ENCODE measurements at regions not wholly inside any gene's neighbourhood (a gene's known extent, or its start where the extent isn't known, plus 50 kb on each side); places are given as distances from the start of the nearest gene placed in this dataset.

DNA sequence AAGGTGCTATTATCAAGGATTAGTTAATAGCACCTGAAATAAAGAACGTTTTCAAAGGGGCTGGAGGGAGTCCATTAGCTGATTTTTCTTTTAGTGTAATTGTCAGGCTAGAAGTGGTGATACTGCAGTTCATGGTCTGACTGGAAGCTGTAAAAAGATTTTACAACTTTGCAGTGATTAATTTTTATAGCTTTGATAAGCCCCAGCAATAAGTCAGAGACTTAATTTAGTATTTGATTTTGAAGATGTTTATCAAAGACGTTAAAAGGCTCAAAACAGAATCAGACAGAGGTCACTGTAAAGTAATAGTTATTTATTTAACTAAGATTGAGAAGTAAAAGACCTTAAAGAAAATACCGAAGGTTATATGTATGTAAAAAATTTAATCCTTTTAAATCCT lies 165.5 kb upstream of the FMN2 start:
- H3K9ac ChIP-seq (ENCODE audit: insufficient read depth in 1 of 2, low read length in 2 of 2) = no peak overlapping the region
- peaks cover 0 to 10% (median 0%) of the 10 kb centered on the region in 4 donors for H3K9me3 ChIP-seq (ENCODE audit: control insufficient read depth in 4 of 4, insufficient read depth in 3 of 4, low read length in 3 of 4)
- H3K36me3 ChIP-seq (ENCODE audit: control insufficient read depth in 4 of 4, insufficient read depth in 4 of 4, low read length in 4 of 4) = no peaks in the 10 kb centered on the region
- H3K4me1 ChIP-seq (ENCODE audit: control insufficient read depth in 5 of 5, insufficient read depth in 5 of 5, low read length in 5 of 5) = no peaks in the 10 kb centered on the region
- WGBS, 2 donors = 63 to 82% methylated on average over 3 of the region's 3 CpGs
- no peak overlapping the region for H3K4me3 ChIP-seq
- ATAC-seq (ENCODE audit: insufficient read depth, low FRiP score) (no peak), DNase-seq (no peak)
- H3K27ac ChIP-seq (ENCODE audit: low read depth in 1 of 2, low read length in 1 of 2) = no peak overlapping the region
- TF ChIP-seq, protein P1, sequence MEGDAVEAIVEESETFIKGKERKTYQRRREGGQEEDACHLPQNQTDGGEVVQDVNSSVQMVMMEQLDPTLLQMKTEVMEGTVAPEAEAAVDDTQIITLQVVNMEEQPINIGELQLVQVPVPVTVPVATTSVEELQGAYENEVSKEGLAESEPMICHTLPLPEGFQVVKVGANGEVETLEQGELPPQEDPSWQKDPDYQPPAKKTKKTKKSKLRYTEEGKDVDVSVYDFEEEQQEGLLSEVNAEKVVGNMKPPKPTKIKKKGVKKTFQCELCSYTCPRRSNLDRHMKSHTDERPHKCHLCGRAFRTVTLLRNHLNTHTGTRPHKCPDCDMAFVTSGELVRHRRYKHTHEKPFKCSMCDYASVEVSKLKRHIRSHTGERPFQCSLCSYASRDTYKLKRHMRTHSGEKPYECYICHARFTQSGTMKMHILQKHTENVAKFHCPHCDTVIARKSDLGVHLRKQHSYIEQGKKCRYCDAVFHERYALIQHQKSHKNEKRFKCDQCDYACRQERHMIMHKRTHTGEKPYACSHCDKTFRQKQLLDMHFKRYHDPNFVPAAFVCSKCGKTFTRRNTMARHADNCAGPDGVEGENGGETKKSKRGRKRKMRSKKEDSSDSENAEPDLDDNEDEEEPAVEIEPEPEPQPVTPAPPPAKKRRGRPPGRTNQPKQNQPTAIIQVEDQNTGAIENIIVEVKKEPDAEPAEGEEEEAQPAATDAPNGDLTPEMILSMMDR (IDR thresholded peaks at IDR 0.05; ENCODE audit: control extremely low read depth, extremely low read depth) = no peak
- H3K27me3 ChIP-seq (ENCODE audit: control insufficient read depth in 3 of 3, insufficient read depth in 3 of 3, low read length in 2 of 3) = no peaks in the 10 kb centered on the region

DNA sequence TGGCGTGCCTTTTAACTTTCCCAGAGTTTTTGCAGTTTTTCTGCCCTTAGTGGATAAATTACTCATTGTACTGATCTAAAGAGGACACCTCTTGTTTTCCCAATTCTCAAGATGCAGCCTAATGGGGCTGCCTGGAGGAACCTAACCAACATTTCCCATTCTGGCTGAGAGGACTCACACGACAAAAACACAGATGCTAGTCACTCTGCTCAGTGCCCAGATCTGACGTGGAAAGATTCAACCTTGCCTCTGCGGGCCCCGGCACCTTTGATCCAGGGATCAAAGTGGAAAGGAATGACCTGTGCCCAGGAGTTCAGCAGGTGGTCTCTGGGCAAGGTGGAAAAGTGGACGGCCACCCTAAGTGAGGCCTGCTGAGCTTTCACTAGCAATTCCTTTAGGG lies 162.4 kb upstream of the FMN2 start:
- TF ChIP-seq, protein P1 (IDR thresholded peaks at IDR 0.05; ENCODE audit: control extremely low read depth, extremely low read depth) = no peak
- no peaks in the 10 kb centered on the region for H3K27me3 ChIP-seq (ENCODE audit: control insufficient read depth in 3 of 3, insufficient read depth in 3 of 3, low read length in 2 of 3)
- no peak overlapping the region for H3K4me3 ChIP-seq
- no peaks in the 10 kb centered on the region for H3K4me1 ChIP-seq (ENCODE audit: control insufficient read depth in 5 of 5, insufficient read depth in 5 of 5, low read length in 5 of 5)
- no peak overlapping the region for H3K27ac ChIP-seq (ENCODE audit: low read depth in 1 of 2, low read length in 1 of 2)
- 94 to 97% methylated on average over 6 of the region's 6 CpGs for WGBS, 2 donors
- no peaks in the 10 kb centered on the region for H3K36me3 ChIP-seq (ENCODE audit: control insufficient read depth in 4 of 4, insufficient read depth in 4 of 4, low read length in 4 of 4)
- DNase-seq (no peak), ATAC-seq (ENCODE audit: insufficient read depth, low FRiP score) (no peak)
- peaks cover 0 to 6% (median 0%) of the 10 kb centered on the region in 4 donors for H3K9me3 ChIP-seq (ENCODE audit: control insufficient read depth in 4 of 4, insufficient read depth in 3 of 4, low read length in 3 of 4)
- no peak overlapping the region for H3K9ac ChIP-seq (ENCODE audit: insufficient read depth in 1 of 2, low read length in 2 of 2)

DNA sequence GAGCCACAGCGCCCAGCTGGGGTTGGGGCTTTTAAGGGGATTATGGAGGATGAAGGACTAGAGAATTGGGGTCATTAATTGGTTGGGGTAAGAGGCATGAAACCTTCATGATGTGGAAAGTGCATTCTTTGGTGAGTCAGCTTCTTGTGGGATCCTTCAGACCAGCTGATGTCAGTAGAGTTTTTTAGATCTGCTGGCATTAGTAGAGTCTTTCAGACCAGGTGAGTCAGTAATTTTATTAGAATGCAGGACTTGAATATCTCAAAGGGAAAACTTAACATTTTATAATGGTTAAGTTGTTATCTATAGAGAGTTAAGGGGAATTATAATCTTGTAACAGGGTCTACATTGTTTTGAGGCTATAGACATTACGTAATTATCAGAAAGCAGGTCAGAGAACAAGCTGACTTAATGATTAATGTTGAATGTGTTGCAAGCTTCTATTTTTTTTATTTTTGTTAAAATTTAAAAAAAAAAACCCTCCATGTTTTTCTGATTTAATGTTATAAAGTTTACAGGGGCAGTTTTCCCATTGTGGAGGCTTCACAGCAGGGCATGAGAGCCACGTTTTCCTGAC lies 160.9 kb upstream of the FMN2 start:
- H3K27ac ChIP-seq (ENCODE audit: low read depth in 1 of 2, low read length in 1 of 2) = no peak overlapping the region
- H3K9me3 ChIP-seq (ENCODE audit: control insufficient read depth in 4 of 4, insufficient read depth in 3 of 4, low read length in 3 of 4) = no peaks in the 10 kb centered on the region
- H3K4me3 ChIP-seq = no peak overlapping the region
- no peaks in the 10 kb centered on the region for H3K27me3 ChIP-seq (ENCODE audit: control insufficient read depth in 3 of 3, insufficient read depth in 3 of 3, low read length in 2 of 3)
- DNase-seq (no peak), ATAC-seq (ENCODE audit: insufficient read depth, low FRiP score) (no peak)
- TF ChIP-seq, protein P1 (IDR thresholded peaks at IDR 0.05; ENCODE audit: control extremely low read depth, extremely low read depth) = no peak
- no peaks in the 10 kb centered on the region for H3K4me1 ChIP-seq (ENCODE audit: control insufficient read depth in 5 of 5, insufficient read depth in 5 of 5, low read length in 5 of 5)
- WGBS, 2 donors = 83 to 84% methylated on average over 3 of the region's 3 CpGs
- H3K36me3 ChIP-seq (ENCODE audit: control insufficient read depth in 4 of 4, insufficient read depth in 4 of 4, low read length in 4 of 4) = no peaks in the 10 kb centered on the region
- H3K9ac ChIP-seq (ENCODE audit: insufficient read depth in 1 of 2, low read length in 2 of 2) = no peak overlapping the region

DNA sequence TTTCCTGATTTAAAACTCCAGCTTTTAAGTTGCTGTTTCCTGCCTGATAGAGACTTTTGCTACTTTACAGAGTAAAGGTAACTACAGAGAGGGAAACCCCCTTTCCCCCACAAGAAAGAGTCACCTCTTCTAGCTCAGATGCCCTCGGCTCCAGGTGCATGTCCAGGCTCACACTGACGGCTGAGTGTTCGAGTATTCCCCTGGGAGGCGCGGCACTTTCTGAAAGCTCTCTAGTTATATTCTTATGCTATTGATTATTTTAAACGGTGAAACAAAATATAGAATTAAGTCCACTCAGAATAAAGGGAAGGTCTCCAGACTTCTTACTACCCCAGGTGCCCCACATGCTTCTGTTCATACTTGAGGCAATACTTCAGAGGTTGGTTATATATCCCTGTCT lies 160.3 kb upstream of the FMN2 start:
- H3K27ac ChIP-seq (ENCODE audit: low read depth in 1 of 2, low read length in 1 of 2) = no peak overlapping the region
- H3K4me1 ChIP-seq (ENCODE audit: control insufficient read depth in 5 of 5, insufficient read depth in 5 of 5, low read length in 5 of 5) = no peaks in the 10 kb centered on the region
- no peaks in the 10 kb centered on the region for H3K27me3 ChIP-seq (ENCODE audit: control insufficient read depth in 3 of 3, insufficient read depth in 3 of 3, low read length in 2 of 3)
- WGBS, 2 donors = 92 to 93% methylated on average over 6 of the region's 6 CpGs
- H3K9me3 ChIP-seq (ENCODE audit: control insufficient read depth in 4 of 4, insufficient read depth in 3 of 4, low read length in 3 of 4) = no peaks in the 10 kb centered on the region
- H3K4me3 ChIP-seq = no peak overlapping the region
- no peak for DNase-seq
- TF ChIP-seq, protein P1 (IDR thresholded peaks at IDR 0.05; ENCODE audit: control extremely low read depth, extremely low read depth) = no peak
- ATAC-seq (ENCODE audit: insufficient read depth, low FRiP score) = no peak
- no peak overlapping the region for H3K9ac ChIP-seq (ENCODE audit: insufficient read depth in 1 of 2, low read length in 2 of 2)
- H3K36me3 ChIP-seq (ENCODE audit: control insufficient read depth in 4 of 4, insufficient read depth in 4 of 4, low read length in 4 of 4) = no peaks in the 10 kb centered on the region

Data from lung (tissue), 11 donors.